Cardiac muscle cell (in vitro differentiated cells and primary cell): ENCODE measurements at regions not wholly inside any gene's neighbourhood (a gene's known extent, or its start where the extent isn't known, plus 50 kb on each side); places are given as distances from the start of the nearest gene placed in this dataset.
A peak's percentile ranks its signal among the peaks of the same experiment; 100 is the strongest.

Experiments used
- DNase-seq, 2 donors: peaks; one replicate each; pipeline versions ENCODE4 v3.0.0 to v3.0.0-alpha.2; 2010 to 2017; ENCODE audit warnings: low read depth in 1 of 2, low spot score in 1 of 2
- H3K27ac ChIP-seq: fragments of 200-600 bp; sonication (generic); 2 replicates; pipeline ENCODE4 v1.5.1; 2016
- H3K27me3 ChIP-seq: fragments of 200-600 bp; sonication (generic); 2 replicates; pipeline ENCODE4 v1.6.0; 2016; ENCODE audit warnings: control low read depth
- H3K36me3 ChIP-seq: fragments of 200-600 bp; sonication (generic); 2 replicates; pipeline ENCODE4 v1.5.1; 2016; ENCODE audit warnings: control low read depth
- H3K4me1 ChIP-seq: fragments of 200-600 bp; sonication (generic); 2 replicates; pipeline ENCODE4 v1.8.1; 2017; ENCODE audit warnings: low read depth, mild to moderate bottlenecking, mixed run types
- H3K4me3 ChIP-seq: fragments of 200-600 bp; sonication (generic); 2 replicates; pipeline ENCODE4 v1.5.1; 2016; ENCODE audit warnings: mild to moderate bottlenecking
- H3K9me3 ChIP-seq: fragments of 200-600 bp; sonication (generic); 2 replicates; pipeline ENCODE4 v1.5.1; 2017; ENCODE audit warnings: low read depth, mild to moderate bottlenecking, control low read depth
- CTCF ChIP-seq: IDR thresholded peaks from 2 replicates; pipeline ENCODE4 v1.5.1; 2012; ENCODE audit warnings: low read depth, mild to moderate bottlenecking, low read length

GRCh38 chr15:77548589-77549557, 83.8 kb downstream of the LINGO1 start:
- H3K9me3 ChIP-seq: no peaks in the 10 kb centered on the region
- H3K4me3 ChIP-seq: no peak overlapping the region
- DNase-seq: no peak
- no peaks in the 10 kb centered on the region for H3K27me3 ChIP-seq
- no peak overlapping the region for H3K27ac ChIP-seq
- TF ChIP-seq CTCF: no peak
- peaks cover 15% of the 10 kb centered on the region for H3K4me1 ChIP-seq
- no peaks in the 10 kb centered on the region for H3K36me3 ChIP-seq

GRCh38 chr15:77547801-77548588, 84.7 kb downstream of the LINGO1 start:
- H3K27ac ChIP-seq: no peak overlapping the region
- H3K4me3 ChIP-seq: no peak overlapping the region
- no peaks in the 10 kb centered on the region for H3K36me3 ChIP-seq
- peaks cover 14% of the 10 kb centered on the region for H3K4me1 ChIP-seq
- no peak for DNase-seq
- TF ChIP-seq CTCF: no peak
- no peaks in the 10 kb centered on the region for H3K27me3 ChIP-seq
- H3K9me3 ChIP-seq: no peaks in the 10 kb centered on the region

- peaks cover 15% of the 10 kb centered on the region for H3K4me1 ChIP-seq
- DNase-seq: no peak
- no peak for TF ChIP-seq CTCF
- H3K27me3 ChIP-seq: no peaks in the 10 kb centered on the region
- H3K9me3 ChIP-seq: no peaks in the 10 kb centered on the region
- H3K4me3 ChIP-seq: no peak overlapping the region
- H3K36me3 ChIP-seq: no peaks in the 10 kb centered on the region
- H3K27ac ChIP-seq: no peak overlapping the region
These were observed 85.8 kb downstream of the LINGO1 start for GRCh38 chr15:77546870-77547269.

- peak; percentile 64 to 94 for DNase-seq
- peaks cover 19% of the 10 kb centered on the region for H3K4me1 ChIP-seq
- H3K36me3 ChIP-seq: no peaks in the 10 kb centered on the region
- H3K27ac ChIP-seq: peak overlapping the region; percentile 74
- H3K9me3 ChIP-seq: no peaks in the 10 kb centered on the region
- no peak overlapping the region for H3K4me3 ChIP-seq
- H3K27me3 ChIP-seq: no peaks in the 10 kb centered on the region
- TF ChIP-seq CTCF: no peak
These were observed 86.6 kb downstream of the LINGO1 start for GRCh38 chr15:77546050-77546501.

GRCh38 chr15:77545058-77545457, 87.7 kb downstream of the LINGO1 start:
- H3K4me1 ChIP-seq: peaks cover 21% of the 10 kb centered on the region

More at GRCh38 chr15:77545058-77545457, 87.7 kb downstream of the LINGO1 start:
- Histone ChIP-seq H3K36me3 (no peaks in the 10 kb centered on the region), H3K27me3 (no peaks in the 10 kb centered on the region), H3K4me3 (no peak overlapping the region), H3K9me3 (no peaks in the 10 kb centered on the region), H3K27ac (no peak overlapping the region)
- no peak for TF ChIP-seq CTCF
- DNase-seq: no peak
